ENCODE measurements at regions not wholly inside any gene's neighbourhood (a gene's known extent, or its start where the extent isn't known, plus 50 kb on each side); places are given as distances from the start of the nearest gene placed in this dataset.

DNA sequence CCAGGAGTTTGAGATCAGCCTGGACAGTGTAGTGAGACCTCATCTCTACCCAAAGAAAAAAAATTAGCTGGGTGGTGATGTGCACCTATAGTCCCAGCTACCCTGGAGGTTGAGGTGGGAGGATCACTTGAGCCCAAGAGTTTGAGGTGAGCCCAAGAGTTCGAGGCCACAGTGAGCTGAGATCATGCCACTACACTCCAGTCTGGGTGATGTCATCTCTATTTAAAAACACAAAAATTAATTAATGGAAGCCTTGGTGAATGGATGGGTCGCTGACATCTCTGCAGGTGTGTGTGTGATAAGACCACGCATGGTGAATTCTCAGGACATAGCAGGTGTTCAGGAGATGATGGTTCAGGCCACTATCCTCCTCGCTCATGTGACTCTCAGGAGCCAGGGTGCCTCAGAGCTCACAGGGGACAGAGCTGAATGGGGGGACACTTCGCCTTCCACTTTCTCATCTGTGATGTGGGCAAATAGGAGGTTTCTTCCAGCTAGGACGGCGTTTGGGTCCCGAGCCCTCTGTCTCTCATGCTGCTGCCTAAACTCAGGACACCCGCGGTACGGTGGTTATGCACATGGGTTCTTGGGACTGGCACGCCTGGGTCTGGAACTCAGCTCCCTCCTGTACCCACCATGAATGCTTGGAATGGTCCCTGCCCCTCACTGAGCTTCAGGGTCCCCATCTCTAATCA lies 113.4 kb upstream of the ZBTB40 start:
- no peak overlapping the region for H3K4me3 Mint-ChIP-seq
- H3K27ac Mint-ChIP-seq = no peak overlapping the region
- DNase-seq (ENCODE audit: low spot score) = no peak
- no peaks in the 10 kb centered on the region for H3K9me3 Mint-ChIP-seq
- intact Hi-C loops (cut with micrococcal nuclease) = no loop called here
- H3K36me3 Mint-ChIP-seq (ENCODE audit: low read depth) = no peaks in the 10 kb centered on the region
- H3K4me1 Mint-ChIP-seq (ENCODE audit: low read depth) = peaks cover 4% of the 10 kb centered on the region
- H3K27me3 Mint-ChIP-seq (ENCODE audit: insufficient read depth) = peaks cover 5% of the 10 kb centered on the region

DNA sequence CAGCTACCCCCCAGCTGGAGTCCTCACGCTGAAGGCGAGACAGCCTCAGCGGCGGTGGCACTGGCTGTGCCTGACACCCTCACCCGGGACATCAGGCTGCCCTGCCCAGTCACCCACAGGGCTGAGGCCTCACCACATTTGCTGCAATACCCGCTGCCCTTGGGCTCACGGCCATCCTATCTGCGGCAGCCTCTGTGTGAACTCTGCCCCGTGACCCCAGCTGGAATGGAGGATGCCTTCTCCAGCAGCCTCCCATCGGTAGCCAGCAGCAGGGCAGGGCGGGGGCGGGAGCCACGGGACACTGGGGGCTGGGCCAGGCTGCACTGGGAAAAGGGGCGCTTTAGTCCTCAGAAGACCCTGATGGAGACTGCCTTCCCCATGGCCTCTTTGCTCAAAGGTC lies 112.4 kb upstream of the ZBTB40 start:
- intact Hi-C loops (cut with micrococcal nuclease) = no loop called here
- Mint-ChIP-seq H3K4me1 (ENCODE audit: low read depth) (peaks cover 4% of the 10 kb centered on the region), H3K4me3 (no peak overlapping the region), H3K27ac (no peak overlapping the region), H3K36me3 (ENCODE audit: low read depth) (no peaks in the 10 kb centered on the region), H3K27me3 (ENCODE audit: insufficient read depth) (peaks cover 5% of the 10 kb centered on the region), H3K9me3 (no peaks in the 10 kb centered on the region)
- no peak for DNase-seq (ENCODE audit: low spot score)

- no peak overlapping the region for H3K27ac Mint-ChIP-seq
- H3K36me3 Mint-ChIP-seq (ENCODE audit: low read depth) = no peaks in the 10 kb centered on the region
- no peak for DNase-seq (ENCODE audit: low spot score)
- intact Hi-C loops (cut with micrococcal nuclease) = no loop called here
- H3K9me3 Mint-ChIP-seq = no peaks in the 10 kb centered on the region
- peaks cover 5% of the 10 kb centered on the region for H3K27me3 Mint-ChIP-seq (ENCODE audit: insufficient read depth)
- H3K4me3 Mint-ChIP-seq = no peak overlapping the region
- H3K4me1 Mint-ChIP-seq (ENCODE audit: low read depth) = peaks cover 4% of the 10 kb centered on the region
Observed at GRCh38 chr1:22340066-22340465, 111.6 kb upstream of the ZBTB40 start.

DNA sequence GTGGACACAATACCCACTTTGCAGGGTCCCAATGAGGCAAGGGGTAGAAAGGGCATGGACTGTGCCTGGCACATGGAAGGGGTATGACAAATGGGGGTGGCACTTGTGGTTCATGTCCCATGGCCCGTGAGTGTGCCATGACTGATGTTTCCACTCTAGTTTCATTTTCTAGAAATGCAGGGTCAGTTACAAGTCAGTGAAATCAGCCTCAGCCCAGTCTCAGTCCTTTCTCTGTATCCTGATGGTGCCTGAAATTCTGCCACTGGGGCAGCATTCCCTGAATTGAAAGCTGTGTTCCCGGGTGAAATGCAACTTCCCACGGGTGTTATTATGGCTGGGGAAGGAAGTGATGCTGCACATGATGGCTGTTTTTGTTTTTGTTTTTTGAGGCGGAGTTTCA lies 110.8 kb upstream of the ZBTB40 start:
- H3K9me3 Mint-ChIP-seq = no peaks in the 10 kb centered on the region
- no peaks in the 10 kb centered on the region for H3K36me3 Mint-ChIP-seq (ENCODE audit: low read depth)
- no peak overlapping the region for H3K27ac Mint-ChIP-seq
- intact Hi-C loops (cut with micrococcal nuclease) = no loop called here
- H3K27me3 Mint-ChIP-seq (ENCODE audit: insufficient read depth) = peaks cover 5% of the 10 kb centered on the region
- H3K4me3 Mint-ChIP-seq = no peak overlapping the region
- DNase-seq (ENCODE audit: low spot score) = no peak
- H3K4me1 Mint-ChIP-seq (ENCODE audit: low read depth) = peaks cover 4% of the 10 kb centered on the region

DNA sequence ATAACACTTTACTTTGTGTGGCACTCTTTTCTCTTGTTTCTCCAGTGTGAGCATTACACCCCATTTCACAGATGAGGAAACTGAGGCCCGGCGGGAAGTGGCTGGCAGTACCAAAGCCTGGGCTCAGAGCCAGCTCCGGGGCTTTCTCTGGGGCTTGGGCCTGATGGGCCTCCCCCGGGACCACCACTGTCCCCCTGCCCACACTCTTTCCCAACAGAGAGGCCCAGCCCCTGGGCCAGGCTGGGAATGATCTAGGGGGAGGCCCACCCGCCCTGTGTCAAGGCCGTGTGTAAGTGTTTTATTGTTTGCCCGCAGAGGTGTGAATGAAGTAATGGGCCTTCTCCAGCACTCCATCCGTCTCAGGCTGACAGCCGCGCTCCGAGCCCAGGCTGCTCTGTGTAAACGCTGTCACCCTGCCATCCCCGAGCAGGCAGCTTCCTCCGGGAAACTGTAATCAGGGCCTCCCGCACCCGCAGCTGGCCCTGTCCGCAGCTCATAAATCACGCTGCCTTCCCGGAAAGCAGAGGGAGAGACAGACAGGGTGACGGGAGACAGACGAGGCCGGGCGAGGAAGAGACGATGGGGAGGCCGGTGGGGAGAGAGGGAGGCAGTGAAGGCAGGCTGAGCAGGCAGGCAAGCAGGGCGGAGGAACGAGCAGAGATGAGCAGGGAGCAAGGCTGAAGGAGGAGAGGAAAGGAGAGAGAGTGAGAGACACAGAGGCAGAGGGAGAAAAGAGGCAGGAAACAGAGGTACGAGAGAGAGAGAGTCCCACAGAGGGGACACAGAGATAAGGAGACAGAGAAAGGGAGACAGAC lies 109.7 kb upstream of the ZBTB40 start:
- intact Hi-C loops (cut with micrococcal nuclease) = no loop called here
- Mint-ChIP-seq H3K4me3 (no peak overlapping the region), H3K36me3 (ENCODE audit: low read depth) (no peaks in the 10 kb centered on the region), H3K4me1 (ENCODE audit: low read depth) (peaks cover 4% of the 10 kb centered on the region), H3K27ac (no peak overlapping the region), H3K27me3 (ENCODE audit: insufficient read depth) (peaks cover 10% of the 10 kb centered on the region), H3K9me3 (no peaks in the 10 kb centered on the region)
- no peak for DNase-seq (ENCODE audit: low spot score)

DNA sequence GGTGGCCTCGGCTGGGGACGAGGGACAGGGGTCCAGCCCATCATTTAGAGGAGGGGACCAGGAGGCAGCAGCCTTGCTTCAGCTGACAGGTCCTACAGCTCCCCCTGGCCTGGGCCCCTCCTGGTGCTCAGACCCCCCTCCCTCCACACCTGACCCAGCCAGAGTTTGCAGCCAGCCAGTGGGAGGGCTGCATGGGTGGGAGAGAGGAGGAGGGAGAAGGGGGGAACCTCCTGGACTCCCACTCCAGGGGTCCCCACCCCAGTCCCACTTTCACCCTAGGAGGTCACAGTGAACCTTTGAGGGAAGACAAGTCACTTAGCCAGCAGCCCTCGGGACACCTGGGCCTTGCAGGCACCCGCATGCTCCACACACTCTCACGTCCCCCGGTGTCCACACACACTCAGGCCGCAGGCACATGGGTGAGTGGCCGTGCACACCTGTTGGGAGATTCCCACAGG lies 108.9 kb upstream of the ZBTB40 start:
- peaks cover 11% of the 10 kb centered on the region for H3K27me3 Mint-ChIP-seq (ENCODE audit: insufficient read depth)
- intact Hi-C loops (cut with micrococcal nuclease) = no loop called here
- no peaks in the 10 kb centered on the region for H3K9me3 Mint-ChIP-seq
- no peak overlapping the region for H3K4me3 Mint-ChIP-seq
- no peaks in the 10 kb centered on the region for H3K36me3 Mint-ChIP-seq (ENCODE audit: low read depth)
- no peak overlapping the region for H3K27ac Mint-ChIP-seq
- peaks cover 4% of the 10 kb centered on the region for H3K4me1 Mint-ChIP-seq (ENCODE audit: low read depth)
- no peak for DNase-seq (ENCODE audit: low spot score)

GRCh38 chr1:22343456-22344328 lies 108.0 kb upstream of the ZBTB40 start:
- intact Hi-C loops (cut with micrococcal nuclease) = no loop called here
- no peak overlapping the region for H3K27ac Mint-ChIP-seq
- no peak overlapping the region for H3K4me3 Mint-ChIP-seq
- H3K36me3 Mint-ChIP-seq (ENCODE audit: low read depth) = no peaks in the 10 kb centered on the region
- H3K9me3 Mint-ChIP-seq = no peaks in the 10 kb centered on the region
- H3K27me3 Mint-ChIP-seq (ENCODE audit: insufficient read depth) = peaks cover 18% of the 10 kb centered on the region
- no peak for DNase-seq (ENCODE audit: low spot score)
- H3K4me1 Mint-ChIP-seq (ENCODE audit: low read depth) = peaks cover 4% of the 10 kb centered on the region

DNA sequence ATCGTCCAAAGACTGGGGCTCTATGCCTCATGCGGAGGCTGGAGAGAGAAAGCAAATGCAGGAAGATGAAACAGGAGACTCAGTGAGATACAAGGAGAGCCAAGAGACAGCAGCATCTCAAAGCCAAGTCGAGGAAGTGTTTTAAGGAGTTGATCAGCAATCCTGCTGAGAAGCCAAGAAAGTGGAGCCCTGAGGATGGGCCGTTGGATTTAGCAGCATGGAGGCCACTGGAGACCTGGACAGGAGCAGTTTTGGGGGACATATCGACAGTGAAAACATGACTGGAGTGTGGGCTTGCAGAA lies 107.4 kb upstream of the ZBTB40 start:
- H3K27ac Mint-ChIP-seq = no peak overlapping the region
- no peaks in the 10 kb centered on the region for H3K9me3 Mint-ChIP-seq
- H3K36me3 Mint-ChIP-seq (ENCODE audit: low read depth) = no peaks in the 10 kb centered on the region
- intact Hi-C loops (cut with micrococcal nuclease) = no loop called here
- no peak overlapping the region for H3K4me3 Mint-ChIP-seq
- H3K27me3 Mint-ChIP-seq (ENCODE audit: insufficient read depth) = peaks cover 23% of the 10 kb centered on the region
- peaks cover 4% of the 10 kb centered on the region for H3K4me1 Mint-ChIP-seq (ENCODE audit: low read depth)
- no peak for DNase-seq (ENCODE audit: low spot score)

GRCh38 chr1:22344851-22345560 lies 106.6 kb upstream of the ZBTB40 start:
- H3K27me3 Mint-ChIP-seq (ENCODE audit: insufficient read depth) = peaks cover 28% of the 10 kb centered on the region
- DNase-seq (ENCODE audit: low spot score) = no peak
- intact Hi-C loops (cut with micrococcal nuclease) = no loop called here

DNA sequence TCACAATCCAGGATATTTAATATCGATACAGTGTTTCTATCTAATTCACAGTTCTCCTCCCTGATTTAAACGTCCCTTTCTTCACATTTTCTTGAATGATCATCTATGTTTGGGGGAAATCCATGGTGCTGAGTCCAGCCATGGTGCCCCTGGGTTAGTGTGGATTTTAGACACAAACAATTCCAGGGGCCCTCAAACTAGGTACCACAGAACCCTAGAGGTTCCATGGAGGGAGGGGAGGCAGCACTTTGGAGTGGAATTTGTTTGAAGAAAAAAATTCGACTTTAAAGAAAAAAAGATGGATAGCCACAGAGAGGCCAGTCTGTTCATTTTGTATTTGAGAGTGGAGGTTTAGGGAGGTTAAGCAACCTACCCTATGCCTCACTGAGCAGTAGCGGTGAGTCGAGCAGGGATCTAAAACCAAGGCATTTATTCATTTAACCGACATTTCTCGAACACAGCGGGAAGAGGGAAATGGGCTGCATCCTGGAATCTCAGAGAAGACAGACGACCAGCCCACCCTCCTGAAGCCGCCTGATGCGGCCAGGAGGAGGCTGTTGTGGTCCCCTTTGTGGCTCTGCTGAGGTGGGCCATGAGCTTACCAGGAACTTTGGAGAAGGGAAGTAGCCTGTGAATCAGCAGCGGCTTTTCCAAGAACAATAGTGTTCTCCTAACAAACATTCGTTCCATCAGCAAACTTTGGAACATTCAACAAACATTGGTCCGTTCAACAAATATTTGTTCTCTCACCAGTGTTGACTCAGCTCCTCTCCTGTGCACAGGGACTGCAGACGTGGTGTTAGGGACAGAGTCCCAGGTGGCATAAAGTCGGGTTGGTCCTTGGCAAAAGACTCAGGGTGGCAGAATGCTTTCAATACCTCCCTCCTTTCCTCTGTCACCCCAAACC lies 103.5 kb upstream of the ZBTB40 start:
- H3K27me3 Mint-ChIP-seq (ENCODE audit: insufficient read depth) = peaks cover 51% of the 10 kb centered on the region
- H3K4me1 Mint-ChIP-seq (ENCODE audit: low read depth) = no peaks in the 10 kb centered on the region
- intact Hi-C loops (cut with micrococcal nuclease) = no loop called here
- H3K27ac Mint-ChIP-seq = no peak overlapping the region
- H3K36me3 Mint-ChIP-seq (ENCODE audit: low read depth) = no peaks in the 10 kb centered on the region
- DNase-seq (ENCODE audit: low spot score) = no peak
- H3K4me3 Mint-ChIP-seq = no peak overlapping the region
- no peaks in the 10 kb centered on the region for H3K9me3 Mint-ChIP-seq

More at GRCh38 chr1:22344851-22345560, 106.6 kb upstream of the ZBTB40 start:
- no peak overlapping the region for H3K4me3 Mint-ChIP-seq
- peaks cover 4% of the 10 kb centered on the region for H3K4me1 Mint-ChIP-seq (ENCODE audit: low read depth)
- no peaks in the 10 kb centered on the region for H3K36me3 Mint-ChIP-seq (ENCODE audit: low read depth)
- no peaks in the 10 kb centered on the region for H3K9me3 Mint-ChIP-seq
- no peak overlapping the region for H3K27ac Mint-ChIP-seq

GRCh38 chr1:22349362-22350043 lies 102.1 kb upstream of the ZBTB40 start:
- intact Hi-C loops (cut with micrococcal nuclease) = no loop called here
- no peaks in the 10 kb centered on the region for H3K4me1 Mint-ChIP-seq (ENCODE audit: low read depth)
- H3K9me3 Mint-ChIP-seq = no peaks in the 10 kb centered on the region
- peaks cover 56% of the 10 kb centered on the region for H3K27me3 Mint-ChIP-seq (ENCODE audit: insufficient read depth)
- no peak overlapping the region for H3K27ac Mint-ChIP-seq
- no peak for DNase-seq (ENCODE audit: low spot score)
- no peaks in the 10 kb centered on the region for H3K36me3 Mint-ChIP-seq (ENCODE audit: low read depth)
- H3K4me3 Mint-ChIP-seq = no peak overlapping the region

All from activated T-helper 1 cell treated with anti-CD3 and anti-CD28 coated beads, Interleukin-12 subunit alpha, Interleukin-12 subunit beta, Interleukin-2, Interleukin-4 antibody, amounts not matched to agents 30 ng/mL and 10 ng/mL and 1 ng/mL, durations not matched to agents 14 hours and 24 hours and 36 hours (primary cell).